K562 (cell line): ENCODE measurements at regions not wholly inside any gene's neighbourhood (a gene's known extent, or its start where the extent isn't known, plus 50 kb on each side); places are given as distances from the start of the nearest gene placed in this dataset.
A peak's percentile ranks its signal among the peaks of the same experiment; 100 is the strongest.

Experiments used
- ATAC-seq: fragments of 200-7000 bp; cut with Tn5 transposase; 3 replicates; pipeline ENCODE4 v1.9.1; 2020; ENCODE audit warnings: moderate library complexity
- BruUV-seq: library from RNA; stranded (reverse); fragments of 400-500 nt; replicated peaks from 2 replicates; lab custom pipeline; 2021; lab: Mats Ljungman, UMichigan
- CTCF ChIA-PET: fragments of 300-600 bp; formaldehyde crosslinking; extraction: SDS; loops from one replicate; lab custom pipeline; 2021; ENCODE audit warnings: low intra/inter-chr PET ratio; lab: Yijun Ruan, JAX
- POLR2A ChIA-PET: fragments of 300-600, 350-650 bp; sonication (Branson Sonifier 250); formaldehyde crosslinking; extraction: SDS; loops from one replicate; lab custom pipeline; 2021; ENCODE audit warnings: antibody characterized with exemption, inconsistent platforms; lab: Yijun Ruan, JAX
- DNase-seq, 4 experiments: peaks; one replicate each; pipeline versions ENCODE4 v3.0.0 to v3.0.0-alpha.2; 2011 to 2018; ENCODE audit warnings: low spot score in 3 of 4, mixed read lengths in 3 of 4; ENCODE audit errors: extremely low read depth in 1 of 4
- FAIRE-seq: peaks from 2 replicates; lab custom pipeline; 2011; peaks lifted over from hg19 to GRCh38; lab: Jason Lieb, UNC
- H2AFZ ChIP-seq: 2 replicates; pipeline ENCODE4 v1.6.0; 2011; ENCODE audit warnings: low read depth, low read length, control low read depth, inconsistent platforms
- H3K27ac ChIP-seq: fragments of 200-600 bp; 3 replicates; pipeline ENCODE4 v1.8.0; 2011; ENCODE audit warnings: low read depth, mild to moderate bottlenecking, control low read depth, inconsistent platforms, low read length, moderate library complexity, mixed read lengths; ENCODE audit errors: extremely low read depth
- H3K27me3 ChIP-seq, 2 experiments: fragments of 300-600 bp in 1 of 2; 2 replicates in 1 of 2; 3 replicates in 1 of 2; pipeline versions ENCODE4 v1.6.0 to v1.8.0; 2011; ENCODE audit warnings: inconsistent platforms in 2 of 2, low read length in 2 of 2, mild to moderate bottlenecking in 1 of 2, mixed read lengths in 1 of 2, moderate library complexity in 1 of 2; ENCODE audit not compliant: control insufficient read depth in 2 of 2, insufficient read depth in 2 of 2
- H3K36me3 ChIP-seq: fragments of 300-600 bp; 3 replicates; pipeline ENCODE4 v1.8.0; 2011; ENCODE audit warnings: mild to moderate bottlenecking, low read length, inconsistent platforms; ENCODE audit not compliant: control insufficient read depth, insufficient read depth
- H3K4me1 ChIP-seq, 2 experiments: fragments of 200-600 bp in 1 of 2; replicated peaks in 1 of 2; 2 replicates in 1 of 2; 3 replicates in 1 of 2; pipeline versions ENCODE4 v1.5.1 to v1.8.0; 2011; ENCODE audit warnings: inconsistent platforms in 2 of 2, low read length in 2 of 2, mild to moderate bottlenecking in 1 of 2, mixed read lengths in 1 of 2, moderate library complexity in 1 of 2; ENCODE audit not compliant: control insufficient read depth in 2 of 2, insufficient read depth in 2 of 2
- H3K4me2 ChIP-seq: 2 replicates; pipeline ENCODE4 v1.6.1; 2011; ENCODE audit warnings: low read length, control low read depth, inconsistent platforms, mixed read lengths; ENCODE audit not compliant: insufficient read depth
- H3K4me3 ChIP-seq: fragments of 200-600 bp; sonication (generic), shearing (Covaris generic); 2 replicates; pipeline ENCODE4 v1.5.1; 2016; ENCODE audit warnings: control low read depth, inconsistent platforms
- H3K79me2 ChIP-seq: fragments of 200-600 bp; 3 replicates; pipeline ENCODE4 v1.8.0; 2011; ENCODE audit warnings: low read length, inconsistent platforms; ENCODE audit not compliant: control insufficient read depth, insufficient read depth
- H3K9ac ChIP-seq, 2 experiments: 2 replicates each; pipeline versions ENCODE4 v1.6.0 to v1.6.1; 2011; ENCODE audit warnings: low read depth in 2 of 2, low read length in 2 of 2, control low read depth in 1 of 2, inconsistent platforms in 1 of 2, mild to moderate bottlenecking in 1 of 2, mixed read lengths in 1 of 2; ENCODE audit not compliant: insufficient read depth in 1 of 2
- H3K9me1 ChIP-seq: one replicate; pipeline ENCODE4 v1.6.0; 2011; ENCODE audit warnings: inconsistent platforms, mild to moderate bottlenecking, low read length, moderate library complexity; ENCODE audit not compliant: control insufficient read depth, insufficient read depth
- H3K9me3 ChIP-seq: replicated peaks from 2 replicates; pipeline ENCODE4 v1.5.1; 2011; ENCODE audit warnings: low read depth, low read length, inconsistent platforms; ENCODE audit not compliant: control insufficient read depth, insufficient read depth
- H4K20me1 ChIP-seq: replicated peaks from 2 replicates; pipeline ENCODE4 v1.6.1; 2011; ENCODE audit warnings: low read length, inconsistent platforms, mixed read lengths; ENCODE audit not compliant: control insufficient read depth, insufficient read depth
- EGR1 ChIP-seq: fragments of 450-650 bp; conservative IDR thresholded peaks from 2 replicates; pipeline ENCODE4 v1.6.1; 2017; ENCODE audit warnings: mild to moderate bottlenecking
- OTX1 ChIP-seq: fragments of 450-650 bp; formaldehyde crosslinking; IDR thresholded peaks from 2 replicates; pipeline ENCODE4 v1.4.0; 2022; ENCODE audit warnings: mild to moderate bottlenecking
- PKNOX1 ChIP-seq: fragments of 450-650 bp; IDR thresholded peaks from 2 replicates; pipeline ENCODE4 v1.6.1; 2016
- TBL1XR1 ChIP-seq, 2 experiments: IDR thresholded peaks; 2 replicates each; pipeline ENCODE4 v1.6.1; 2012; ENCODE audit warnings: improper control_type of control experiment in 2 of 2, low read length in 2 of 2, mild to moderate bottlenecking in 1 of 2
- TFAP4 ChIP-seq: sonication (generic); formaldehyde crosslinking; IDR thresholded peaks from 2 replicates; pipeline ENCODE4 v1.8.0; 2022; ENCODE audit warnings: missing genetic modification reagents, mild to moderate bottlenecking, moderate library complexity, borderline replicate concordance
- WHSC1 ChIP-seq: IDR thresholded peaks from one replicate; pipeline ENCODE4 v1.6.1; 2012; ENCODE audit warnings: low read length, control low read depth, inconsistent platforms
- ZNF766 ChIP-seq: fragments of 200-800 bp; sonication (Bioruptor generic); conservative IDR thresholded peaks from 2 replicates; pipeline ENCODE4 v1.6.1; 2016; ENCODE audit warnings: missing genetic modification characterization, missing compliant biosample characterization
- WGBS: fragments of 100-300 bp; shearing (Covaris generic); methylation state at CpG from one replicate; pipeline ENCODE4 v1.1.6; 2016; ENCODE audit warnings: low coverage, mixed read lengths; ENCODE audit not compliant: insufficient coverage; ENCODE audit errors: missing lambda C conversion rate; 5-methylcytosine and 5-hydroxymethylcytosine counted together
- in situ Hi-C: fragments of 300-500 bp; cut with MboI; formaldehyde crosslinking; loops from 4 replicates; pipeline ENCODE4 v1.15.0; 2018; ENCODE audit warnings: inconsistent platforms, mixed read lengths
- intact Hi-C: fragments of 100-400 bp; cut with micrococcal nuclease; formaldehyde crosslinking; loops from 2 replicates; pipeline ENCODE4 v1.14.2; 2022
- TF ChIP-seq, protein P1 (sequence below): fragments of 450-650 bp; IDR thresholded peaks from 2 replicates; pipeline ENCODE4 v1.6.1; 2017; ENCODE audit warnings: antibody characterized with exemption, mild to moderate bottlenecking
- TF ChIP-seq, protein P2 (sequence below), 2 experiments: fragments of 450-650 bp; conservative IDR thresholded peaks; 2 replicates each; pipeline ENCODE4 v1.6.1; 2017; ENCODE audit warnings: mild to moderate bottlenecking in 2 of 2, moderate library complexity in 2 of 2

DNA sequence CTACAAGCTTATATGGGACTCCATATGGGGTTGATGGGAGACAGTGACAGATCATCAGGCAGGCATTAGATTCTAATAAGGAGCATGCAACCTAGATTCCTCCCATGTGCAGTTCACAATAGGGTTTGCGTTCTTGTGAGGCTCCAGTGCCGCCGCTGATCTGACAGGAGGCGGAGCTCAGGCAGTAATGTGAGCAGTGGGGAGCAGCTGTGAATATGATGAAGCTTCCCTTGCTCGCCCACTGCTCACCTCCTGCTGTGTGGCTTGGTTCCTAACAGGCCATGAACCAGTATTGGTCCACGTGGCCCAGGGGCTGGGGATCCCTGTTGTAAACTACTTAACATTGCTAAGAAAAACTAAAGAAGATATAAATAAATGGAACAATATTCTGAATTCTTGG is 378.4 kb downstream of the KCNRG start:
- peak; percentile 86 for ATAC-seq
- no TSS peak for BruUV-seq
- no peaks in the 10 kb centered on the region for H4K20me1 ChIP-seq
- CTCF ChIA-PET = no interaction called here
- TF ChIP-seq OTX1 (CRISPR knock-in tag) (no peak), PKNOX1 (peak; percentile 13; the same call in 1 of the 2 replicates), ZNF766 (CRISPR knock-in tag) (no peak), WHSC1 (no peak), TFAP4 (CRISPR knock-in tag) (peak; percentile 62; the same call in 1 of the 2 replicates), EGR1 (0 out of 2 replicates have a peak, but pooled peaks have one; percentile 37), TBL1XR1 (IDR thresholded peaks at IDR 0.05; ENCODE audit: low read length in 2 of 2) (no peak)
- TF ChIP-seq, protein P1, sequence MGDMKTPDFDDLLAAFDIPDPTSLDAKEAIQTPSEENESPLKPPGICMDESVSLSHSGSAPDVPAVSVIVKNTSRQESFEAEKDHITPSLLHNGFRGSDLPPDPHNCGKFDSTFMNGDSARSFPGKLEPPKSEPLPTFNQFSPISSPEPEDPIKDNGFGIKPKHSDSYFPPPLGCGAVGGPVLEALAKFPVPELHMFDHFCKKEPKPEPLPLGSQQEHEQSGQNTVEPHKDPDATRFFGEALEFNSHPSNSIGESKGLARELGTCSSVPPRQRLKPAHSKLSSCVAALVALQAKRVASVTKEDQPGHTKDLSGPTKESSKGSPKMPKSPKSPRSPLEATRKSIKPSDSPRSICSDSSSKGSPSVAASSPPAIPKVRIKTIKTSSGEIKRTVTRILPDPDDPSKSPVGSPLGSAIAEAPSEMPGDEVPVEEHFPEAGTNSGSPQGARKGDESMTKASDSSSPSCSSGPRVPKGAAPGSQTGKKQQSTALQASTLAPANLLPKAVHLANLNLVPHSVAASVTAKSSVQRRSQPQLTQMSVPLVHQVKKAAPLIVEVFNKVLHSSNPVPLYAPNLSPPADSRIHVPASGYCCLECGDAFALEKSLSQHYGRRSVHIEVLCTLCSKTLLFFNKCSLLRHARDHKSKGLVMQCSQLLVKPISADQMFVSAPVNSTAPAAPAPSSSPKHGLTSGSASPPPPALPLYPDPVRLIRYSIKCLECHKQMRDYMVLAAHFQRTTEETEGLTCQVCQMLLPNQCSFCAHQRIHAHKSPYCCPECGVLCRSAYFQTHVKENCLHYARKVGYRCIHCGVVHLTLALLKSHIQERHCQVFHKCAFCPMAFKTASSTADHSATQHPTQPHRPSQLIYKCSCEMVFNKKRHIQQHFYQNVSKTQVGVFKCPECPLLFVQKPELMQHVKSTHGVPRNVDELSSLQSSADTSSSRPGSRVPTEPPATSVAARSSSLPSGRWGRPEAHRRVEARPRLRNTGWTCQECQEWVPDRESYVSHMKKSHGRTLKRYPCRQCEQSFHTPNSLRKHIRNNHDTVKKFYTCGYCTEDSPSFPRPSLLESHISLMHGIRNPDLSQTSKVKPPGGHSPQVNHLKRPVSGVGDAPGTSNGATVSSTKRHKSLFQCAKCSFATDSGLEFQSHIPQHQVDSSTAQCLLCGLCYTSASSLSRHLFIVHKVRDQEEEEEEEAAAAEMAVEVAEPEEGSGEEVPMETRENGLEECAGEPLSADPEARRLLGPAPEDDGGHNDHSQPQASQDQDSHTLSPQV = 0 out of 2 replicates have a peak, but pooled peaks have one; percentile 15
- TF ChIP-seq, protein P2, sequence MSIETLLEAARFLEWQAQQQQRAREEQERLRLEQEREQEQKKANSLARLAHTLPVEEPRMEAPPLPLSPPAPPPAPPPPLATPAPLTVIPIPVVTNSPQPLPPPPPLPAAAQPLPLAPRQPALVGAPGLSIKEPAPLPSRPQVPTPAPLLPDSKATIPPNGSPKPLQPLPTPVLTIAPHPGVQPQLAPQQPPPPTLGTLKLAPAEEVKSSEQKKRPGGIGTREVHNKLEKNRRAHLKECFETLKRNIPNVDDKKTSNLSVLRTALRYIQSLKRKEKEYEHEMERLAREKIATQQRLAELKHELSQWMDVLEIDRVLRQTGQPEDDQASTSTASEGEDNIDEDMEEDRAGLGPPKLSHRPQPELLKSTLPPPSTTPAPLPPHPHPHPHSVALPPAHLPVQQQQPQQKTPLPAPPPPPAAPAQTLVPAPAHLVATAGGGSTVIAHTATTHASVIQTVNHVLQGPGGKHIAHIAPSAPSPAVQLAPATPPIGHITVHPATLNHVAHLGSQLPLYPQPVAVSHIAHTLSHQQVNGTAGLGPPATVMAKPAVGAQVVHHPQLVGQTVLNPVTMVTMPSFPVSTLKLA (conservative IDR thresholded peaks at IDR 0.05) = peak in 1 of 2 experiments; percentile 40; a peak in 2 of 4 replicates
- TF ChIP-seq, all 486 proteins: peak for 5
- Histone ChIP-seq H3K27ac (no peak overlapping the region), H3K36me3 (no peaks in the 10 kb centered on the region), H3K27me3 (no peaks in the 10 kb centered on the region), H3K4me3 (no peak overlapping the region), H3K79me2 (no peaks in the 10 kb centered on the region), H3K9me1 (no peaks in the 10 kb centered on the region), H3K9ac (no peak overlapping the region), H2AFZ (peak overlapping the region; percentile 19; the same call in 1 of the 2 replicates), H3K4me2 (no peak overlapping the region), H3K4me1 (peaks cover 3 to 22% of the 10 kb centered on the region in 2 experiments; a peak in 3 of 5 replicates), H3K9me3 (no peaks in the 10 kb centered on the region)
- in situ Hi-C loops (no loop called here), intact Hi-C loops (no loop called here)
- DNase-seq = peak in 1 of 4 experiments; percentile 76
- peak; percentile 91 for FAIRE-seq
- WGBS = 11% methylated on average over 6 of the region's 6 CpGs
- POLR2A ChIA-PET = interaction anchor here (0.8 kb wide), 1 partner anchor 10 kb away, joined by 3 read pairs; no protein-coding TSS in a partner anchor
